OCI-LY1 (cell line): ENCODE measurements at regions not wholly inside any gene's neighbourhood (a gene's known extent, or its start where the extent isn't known, plus 50 kb on each side); places are given as distances from the start of the nearest gene placed in this dataset.

ENCODE experiments used
- H2AFZ ChIP-seq: fragments of 200-600 bp; sonication (generic), shearing (Covaris generic); 2 replicates; pipeline ENCODE4 v1.6.0; 2014; ENCODE audit warnings: antibody characterized with exemption, mild to moderate bottlenecking, low read length
- H3F3A ChIP-seq: fragments of 200-600 bp; sonication (generic), shearing (Covaris generic); 2 replicates; pipeline ENCODE4 v1.6.0; 2014; ENCODE audit warnings: mild to moderate bottlenecking, antibody characterized with exemption, low read length, moderate library complexity; ENCODE audit not compliant: insufficient read depth
- H3K27ac ChIP-seq: fragments of 200-600 bp; sonication (generic); 2 replicates; pipeline ENCODE4 v1.5.1; 2014; ENCODE audit warnings: low read length, mixed run types, mild to moderate bottlenecking, low read depth; ENCODE audit not compliant: poor library complexity, severe bottlenecking
- H3K27me3 ChIP-seq: fragments of 200-600 bp; sonication (generic); 2 replicates; pipeline ENCODE4 v1.6.0; 2014; ENCODE audit warnings: antibody characterized with exemption, mild to moderate bottlenecking, low read length, moderate library complexity; ENCODE audit not compliant: insufficient read depth
- H3K36me3 ChIP-seq: fragments of 200-600 bp; sonication (generic); 2 replicates; pipeline ENCODE4 v1.6.1; 2014; ENCODE audit warnings: mild to moderate bottlenecking, antibody characterized with exemption, low read length, moderate library complexity, mixed read lengths; ENCODE audit not compliant: insufficient read depth
- H3K4me1 ChIP-seq: fragments of 200-600 bp; sonication (generic); 2 replicates; pipeline ENCODE4 v1.5.1; 2014; ENCODE audit warnings: mild to moderate bottlenecking, low read length, moderate library complexity; ENCODE audit not compliant: insufficient read depth, severe bottlenecking
- H3K4me2 ChIP-seq: fragments of 200-600 bp; sonication (generic), shearing (Covaris generic); 2 replicates; pipeline ENCODE4 v1.6.1; 2014; ENCODE audit warnings: low read length
- H3K4me3 ChIP-seq: fragments of 200-600 bp; sonication (generic); 2 replicates; pipeline ENCODE4 v1.5.1; 2014; ENCODE audit warnings: low read length, low read depth, mild to moderate bottlenecking, mixed read lengths; ENCODE audit not compliant: poor library complexity, severe bottlenecking
- H3K79me2 ChIP-seq: fragments of 200-600 bp; shearing (Covaris generic); 2 replicates; pipeline ENCODE4 v1.6.1; 2016; ENCODE audit warnings: mixed run types, low read length, mixed read lengths; ENCODE audit not compliant: insufficient read depth
- H3K9ac ChIP-seq: fragments of 200-600 bp; sonication (generic), shearing (Covaris generic); 2 replicates; pipeline ENCODE4 v1.6.1; 2014; ENCODE audit warnings: mild to moderate bottlenecking, low read length, mixed read lengths
- H3K9me2 ChIP-seq: fragments of 200-600 bp; sonication (generic), shearing (Covaris generic); 2 replicates; pipeline ENCODE4 v1.6.1; 2014; ENCODE audit warnings: low read depth, mild to moderate bottlenecking, low read length, mixed read lengths
- H3K9me3 ChIP-seq: fragments of 200-600 bp; shearing (Covaris generic); 2 replicates; pipeline ENCODE4 v1.6.1; 2014; ENCODE audit warnings: low read length, mixed read lengths
- H4K20me1 ChIP-seq: fragments of 200-600 bp; sonication (generic), shearing (Covaris generic); 2 replicates; pipeline ENCODE4 v1.6.0; 2016; ENCODE audit warnings: mild to moderate bottlenecking, low read length; ENCODE audit not compliant: insufficient read depth
- EZH2 ChIP-seq: fragments of 200-600 bp; sonication (generic), shearing (Covaris generic); IDR thresholded peaks from 2 replicates; pipeline ENCODE4 v1.8.0; 2017; ENCODE audit warnings: borderline replicate concordance, mixed run types, mild to moderate bottlenecking, antibody characterized with exemption, low read length, moderate library complexity, mixed read lengths
- TF ChIP-seq, protein P1 (sequence below): fragments of 200-600 bp; sonication (generic), shearing (Covaris generic); IDR thresholded peaks from 2 replicates; pipeline ENCODE4 v1.5.1; 2017; ENCODE audit warnings: mild to moderate bottlenecking, antibody characterized with exemption, low read length, moderate library complexity, mixed read lengths

DNA sequence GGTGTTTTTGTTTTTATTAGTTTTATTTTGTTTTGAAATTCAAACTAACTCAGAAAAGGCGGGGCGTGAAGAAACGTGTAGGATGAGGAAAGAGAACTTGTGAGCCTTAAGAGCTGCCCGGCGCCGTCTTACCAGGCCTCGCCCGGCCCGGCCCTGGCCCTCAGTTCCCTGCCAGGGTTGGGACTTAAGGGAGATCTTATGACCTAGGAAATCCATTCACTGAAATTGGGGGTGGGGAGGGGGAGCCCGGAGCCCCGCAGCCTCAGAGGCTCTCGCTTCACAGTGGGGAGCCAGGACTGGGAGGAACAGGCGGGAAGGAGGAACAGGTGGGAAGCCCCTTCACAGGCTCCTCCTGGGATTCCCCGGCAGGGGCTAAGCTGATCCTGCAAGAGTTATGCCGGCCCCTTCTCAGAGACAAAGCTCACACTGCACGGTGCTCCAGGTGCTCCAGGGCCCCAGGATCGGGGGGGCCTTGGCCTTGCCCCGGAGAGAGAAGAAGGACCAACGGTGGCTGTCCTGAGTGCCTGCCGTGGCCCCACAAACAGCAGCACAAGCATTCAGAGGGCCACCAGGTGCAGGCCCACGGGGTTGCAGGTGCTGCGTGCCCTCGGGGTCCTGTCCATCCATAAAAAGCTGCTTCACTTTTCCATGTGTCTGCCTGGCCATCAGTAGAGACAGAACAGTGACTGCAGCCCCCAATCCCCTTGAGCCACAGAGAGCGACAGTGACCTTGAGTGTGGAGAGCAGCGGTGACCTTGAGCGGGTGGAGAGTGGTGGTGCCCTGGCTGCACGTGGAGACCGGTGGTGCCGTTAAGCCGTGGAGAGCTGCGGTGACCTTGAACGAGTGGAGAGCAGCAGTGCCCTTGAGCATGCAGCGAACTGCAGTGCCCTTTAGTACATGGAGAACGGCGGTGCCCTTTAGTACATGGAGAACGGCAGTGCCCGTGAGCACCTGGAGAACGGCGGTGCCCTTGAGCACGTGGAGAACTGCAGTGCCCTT lies 152.7 kb downstream of the DLL1 start:
- H2AFZ ChIP-seq = no peak overlapping the region
- H3K4me1 ChIP-seq = no peaks in the 10 kb centered on the region
- H3K9me2 ChIP-seq = no peaks in the 10 kb centered on the region
- TF ChIP-seq, protein P1, sequence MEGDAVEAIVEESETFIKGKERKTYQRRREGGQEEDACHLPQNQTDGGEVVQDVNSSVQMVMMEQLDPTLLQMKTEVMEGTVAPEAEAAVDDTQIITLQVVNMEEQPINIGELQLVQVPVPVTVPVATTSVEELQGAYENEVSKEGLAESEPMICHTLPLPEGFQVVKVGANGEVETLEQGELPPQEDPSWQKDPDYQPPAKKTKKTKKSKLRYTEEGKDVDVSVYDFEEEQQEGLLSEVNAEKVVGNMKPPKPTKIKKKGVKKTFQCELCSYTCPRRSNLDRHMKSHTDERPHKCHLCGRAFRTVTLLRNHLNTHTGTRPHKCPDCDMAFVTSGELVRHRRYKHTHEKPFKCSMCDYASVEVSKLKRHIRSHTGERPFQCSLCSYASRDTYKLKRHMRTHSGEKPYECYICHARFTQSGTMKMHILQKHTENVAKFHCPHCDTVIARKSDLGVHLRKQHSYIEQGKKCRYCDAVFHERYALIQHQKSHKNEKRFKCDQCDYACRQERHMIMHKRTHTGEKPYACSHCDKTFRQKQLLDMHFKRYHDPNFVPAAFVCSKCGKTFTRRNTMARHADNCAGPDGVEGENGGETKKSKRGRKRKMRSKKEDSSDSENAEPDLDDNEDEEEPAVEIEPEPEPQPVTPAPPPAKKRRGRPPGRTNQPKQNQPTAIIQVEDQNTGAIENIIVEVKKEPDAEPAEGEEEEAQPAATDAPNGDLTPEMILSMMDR = no peak
- no peak for TF ChIP-seq EZH2
- H3K36me3 ChIP-seq = no peaks in the 10 kb centered on the region
- no peaks in the 10 kb centered on the region for H3K9me3 ChIP-seq
- no peaks in the 10 kb centered on the region for H3K27me3 ChIP-seq
- no peak overlapping the region for H3K27ac ChIP-seq
- no peaks in the 10 kb centered on the region for H4K20me1 ChIP-seq
- no peak overlapping the region for H3K4me3 ChIP-seq
- H3K79me2 ChIP-seq = no peaks in the 10 kb centered on the region
- no peaks in the 10 kb centered on the region for H3F3A ChIP-seq
- H3K9ac ChIP-seq = no peak overlapping the region
- no peak overlapping the region for H3K4me2 ChIP-seq

DNA sequence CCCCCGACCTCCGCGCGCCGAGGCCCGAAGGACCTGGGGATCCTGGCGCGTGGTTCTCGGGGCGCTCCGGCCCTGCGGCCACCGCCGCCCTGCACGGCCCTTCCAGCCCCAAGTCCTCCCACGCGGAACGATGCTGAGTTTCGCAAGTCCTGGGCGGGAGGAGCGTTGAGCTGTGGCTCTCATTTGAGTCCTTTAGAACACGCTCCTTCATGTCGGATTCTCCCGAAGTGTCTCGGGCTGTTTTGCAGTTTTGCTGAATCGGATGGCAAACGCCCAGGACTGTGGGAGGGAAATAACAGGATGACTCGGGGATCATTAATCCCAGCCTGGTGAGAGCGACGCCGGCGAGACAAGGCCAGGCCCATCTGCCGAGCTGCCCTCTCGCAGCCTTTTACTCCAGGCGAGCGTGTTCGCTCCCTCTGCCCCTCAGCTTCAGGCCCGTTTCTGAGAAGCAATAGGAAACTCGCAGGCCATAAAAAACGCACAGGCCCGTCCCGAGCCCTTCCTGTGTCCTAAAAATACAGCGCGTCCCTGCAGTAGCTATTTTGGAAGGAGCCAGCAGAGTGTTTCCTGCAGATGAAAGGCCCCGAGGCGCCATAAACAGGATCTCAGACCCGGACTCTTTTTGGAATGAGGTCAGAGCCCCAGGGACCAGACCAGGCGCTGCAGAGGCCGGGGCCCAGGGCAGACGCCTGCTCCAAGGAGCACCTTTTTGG lies 153.5 kb downstream of the DLL1 start:
- Histone ChIP-seq H3K9me3 (no peaks in the 10 kb centered on the region), H3K9ac (no peak overlapping the region), H3K4me2 (no peak overlapping the region), H3F3A (no peaks in the 10 kb centered on the region), H3K27me3 (no peaks in the 10 kb centered on the region), H3K9me2 (no peaks in the 10 kb centered on the region), H3K4me1 (no peaks in the 10 kb centered on the region), H3K79me2 (no peaks in the 10 kb centered on the region), H3K4me3 (no peak overlapping the region), H3K27ac (no peak overlapping the region), H3K36me3 (no peaks in the 10 kb centered on the region), H2AFZ (no peak overlapping the region), H4K20me1 (no peaks in the 10 kb centered on the region)
- no peak for TF ChIP-seq EZH2
- TF ChIP-seq, protein P1 = no peak

DNA sequence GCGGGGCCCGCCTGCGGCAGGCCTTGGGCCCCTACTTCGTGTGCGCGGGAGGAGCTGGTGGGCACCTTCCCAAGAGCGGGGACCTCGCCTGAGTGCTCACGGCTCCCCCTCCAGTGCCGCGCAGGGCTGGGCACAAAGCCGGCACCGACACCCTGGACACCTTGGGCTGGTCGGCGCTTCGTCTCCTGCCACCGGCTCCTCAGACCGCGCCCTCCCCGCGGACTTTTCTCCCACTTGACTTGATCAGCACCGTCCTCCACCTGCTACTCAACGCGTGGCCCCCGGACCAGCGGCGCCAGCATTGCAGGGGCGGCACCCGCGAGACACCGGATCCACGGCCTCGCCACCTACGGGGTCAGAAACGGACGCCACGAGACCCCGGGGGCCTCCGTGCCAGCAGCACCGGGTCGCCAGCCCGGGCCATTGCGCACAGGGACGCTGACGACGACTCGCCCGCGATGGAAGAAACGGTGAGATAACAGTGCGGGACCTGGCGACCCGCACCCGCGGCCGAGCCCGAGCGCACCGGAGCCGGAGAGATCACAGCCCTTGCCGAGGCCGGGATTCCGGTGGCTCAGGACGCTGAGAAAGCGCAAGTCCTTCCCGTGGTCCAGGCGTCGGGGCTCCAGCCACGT lies 154.2 kb downstream of the DLL1 start:
- Histone ChIP-seq H3K9me2 (no peaks in the 10 kb centered on the region), H3K27me3 (no peaks in the 10 kb centered on the region), H3K9ac (no peak overlapping the region), H3F3A (no peaks in the 10 kb centered on the region), H2AFZ (no peak overlapping the region), H3K27ac (no peak overlapping the region), H3K4me1 (no peaks in the 10 kb centered on the region), H3K79me2 (no peaks in the 10 kb centered on the region), H3K4me3 (no peak overlapping the region), H3K9me3 (no peaks in the 10 kb centered on the region), H4K20me1 (no peaks in the 10 kb centered on the region), H3K4me2 (no peak overlapping the region), H3K36me3 (no peaks in the 10 kb centered on the region)
- TF ChIP-seq, protein P1 = no peak
- no peak for TF ChIP-seq EZH2
